ENCODE measurements at regions not wholly inside any gene's neighbourhood (a gene's known extent, or its start where the extent isn't known, plus 50 kb on each side); places are given as distances from the start of the nearest gene placed in this dataset.

GRCh38 chr5:8383616-8384015, 514.7 kb downstream of the MTRR start:
- no peaks in the 10 kb centered on the region for H3F3A ChIP-seq (ENCODE audit: insufficient read depth, low read length)
- TF ChIP-seq CTCF (IDR thresholded peaks at IDR 0.05; ENCODE audit: low read length), result no peak
- TF ChIP-seq EZH2 (IDR thresholded peaks at IDR 0.05; ENCODE audit: borderline replicate concordance, low read length), result no peak

GRCh38 chr5:8386719-8387288, 517.9 kb downstream of the MTRR start:
- Histone ChIP-seq H3K9me3 (ENCODE audit: low read length) (no peaks in the 10 kb centered on the region), H4K20me1 (ENCODE audit: insufficient read depth, low read length) (no peaks in the 10 kb centered on the region), H3K36me3 (ENCODE audit: insufficient read depth, low read length) (no peaks in the 10 kb centered on the region), H3K9ac (ENCODE audit: low read length) (no peak overlapping the region), H3K4me2 (ENCODE audit: low read length) (no peak overlapping the region), H3K27me3 (ENCODE audit: insufficient read depth, low read length) (no peaks in the 10 kb centered on the region), H3K9me2 (ENCODE audit: low read depth, low read length) (no peaks in the 10 kb centered on the region), H3K4me3 (ENCODE audit: low read depth, low read length, poor library complexity, severe bottlenecking) (no peak overlapping the region), H3F3A (ENCODE audit: insufficient read depth, low read length) (no peaks in the 10 kb centered on the region), H3K27ac (ENCODE audit: low read depth, low read length, poor library complexity, severe bottlenecking) (no peak overlapping the region), H3K4me1 (ENCODE audit: insufficient read depth, low read length, severe bottlenecking) (no peaks in the 10 kb centered on the region), H2AFZ (ENCODE audit: low read length) (no peak overlapping the region), H3K79me2 (ENCODE audit: insufficient read depth, low read length) (no peaks in the 10 kb centered on the region)
- no peak for TF ChIP-seq EZH2 (IDR thresholded peaks at IDR 0.05; ENCODE audit: borderline replicate concordance, low read length)
- no peak for TF ChIP-seq CTCF (IDR thresholded peaks at IDR 0.05; ENCODE audit: low read length)

More at GRCh38 chr5:8383616-8384015, 514.7 kb downstream of the MTRR start:
- H3K4me2 ChIP-seq (ENCODE audit: low read length), result no peak overlapping the region
- H2AFZ ChIP-seq (ENCODE audit: low read length), result no peak overlapping the region
- H3K27ac ChIP-seq (ENCODE audit: low read depth, low read length, poor library complexity, severe bottlenecking), result no peak overlapping the region
- no peaks in the 10 kb centered on the region for H3K4me1 ChIP-seq (ENCODE audit: insufficient read depth, low read length, severe bottlenecking)
- H3K36me3 ChIP-seq (ENCODE audit: insufficient read depth, low read length), result no peaks in the 10 kb centered on the region
- H3K9me3 ChIP-seq (ENCODE audit: low read length), result no peaks in the 10 kb centered on the region
- no peak overlapping the region for H3K9ac ChIP-seq (ENCODE audit: low read length)
- H3K27me3 ChIP-seq (ENCODE audit: insufficient read depth, low read length), result no peaks in the 10 kb centered on the region
- no peaks in the 10 kb centered on the region for H4K20me1 ChIP-seq (ENCODE audit: insufficient read depth, low read length)
- H3K4me3 ChIP-seq (ENCODE audit: low read depth, low read length, poor library complexity, severe bottlenecking), result no peak overlapping the region
- no peaks in the 10 kb centered on the region for H3K9me2 ChIP-seq (ENCODE audit: low read depth, low read length)
- no peaks in the 10 kb centered on the region for H3K79me2 ChIP-seq (ENCODE audit: insufficient read depth, low read length)

GRCh38 chr5:8391911-8392310, 523.0 kb downstream of the MTRR start:
- Histone ChIP-seq H4K20me1 (ENCODE audit: insufficient read depth, low read length) (no peaks in the 10 kb centered on the region), H3K4me1 (ENCODE audit: insufficient read depth, low read length, severe bottlenecking) (no peaks in the 10 kb centered on the region), H3K9ac (ENCODE audit: low read length) (no peak overlapping the region), H3K4me3 (ENCODE audit: low read depth, low read length, poor library complexity, severe bottlenecking) (no peak overlapping the region), H3K4me2 (ENCODE audit: low read length) (no peak overlapping the region), H3K9me2 (ENCODE audit: low read depth, low read length) (no peaks in the 10 kb centered on the region), H3K36me3 (ENCODE audit: insufficient read depth, low read length) (no peaks in the 10 kb centered on the region), H3K27me3 (ENCODE audit: insufficient read depth, low read length) (no peaks in the 10 kb centered on the region), H2AFZ (ENCODE audit: low read length) (no peak overlapping the region), H3K9me3 (ENCODE audit: low read length) (no peaks in the 10 kb centered on the region), H3K27ac (ENCODE audit: low read depth, low read length, poor library complexity, severe bottlenecking) (no peak overlapping the region), H3K79me2 (ENCODE audit: insufficient read depth, low read length) (no peaks in the 10 kb centered on the region), H3F3A (ENCODE audit: insufficient read depth, low read length) (no peaks in the 10 kb centered on the region)
- TF ChIP-seq CTCF (IDR thresholded peaks at IDR 0.05; ENCODE audit: low read length), result no peak
- no peak for TF ChIP-seq EZH2 (IDR thresholded peaks at IDR 0.05; ENCODE audit: borderline replicate concordance, low read length)

Data from OCI-LY1 (cell line).